NCI-H510A treated with DMSO at 0.1 percent for 48 hours (cell line): ENCODE measurements at regions not wholly inside any gene's neighbourhood (a gene's known extent, or its start where the extent isn't known, plus 50 kb on each side); places are given as distances from the start of the nearest gene placed in this dataset.
"Not testable (repeated sequence)": the region's sequence is repeated elsewhere in the genome, so short reads cannot be mapped to it uniquely, and the experiment has no call there.

Experiments
- DNase-seq: peaks from one replicate; lab custom pipeline; 2025; lab: John Stamatoyannopoulos, UW

DNA sequence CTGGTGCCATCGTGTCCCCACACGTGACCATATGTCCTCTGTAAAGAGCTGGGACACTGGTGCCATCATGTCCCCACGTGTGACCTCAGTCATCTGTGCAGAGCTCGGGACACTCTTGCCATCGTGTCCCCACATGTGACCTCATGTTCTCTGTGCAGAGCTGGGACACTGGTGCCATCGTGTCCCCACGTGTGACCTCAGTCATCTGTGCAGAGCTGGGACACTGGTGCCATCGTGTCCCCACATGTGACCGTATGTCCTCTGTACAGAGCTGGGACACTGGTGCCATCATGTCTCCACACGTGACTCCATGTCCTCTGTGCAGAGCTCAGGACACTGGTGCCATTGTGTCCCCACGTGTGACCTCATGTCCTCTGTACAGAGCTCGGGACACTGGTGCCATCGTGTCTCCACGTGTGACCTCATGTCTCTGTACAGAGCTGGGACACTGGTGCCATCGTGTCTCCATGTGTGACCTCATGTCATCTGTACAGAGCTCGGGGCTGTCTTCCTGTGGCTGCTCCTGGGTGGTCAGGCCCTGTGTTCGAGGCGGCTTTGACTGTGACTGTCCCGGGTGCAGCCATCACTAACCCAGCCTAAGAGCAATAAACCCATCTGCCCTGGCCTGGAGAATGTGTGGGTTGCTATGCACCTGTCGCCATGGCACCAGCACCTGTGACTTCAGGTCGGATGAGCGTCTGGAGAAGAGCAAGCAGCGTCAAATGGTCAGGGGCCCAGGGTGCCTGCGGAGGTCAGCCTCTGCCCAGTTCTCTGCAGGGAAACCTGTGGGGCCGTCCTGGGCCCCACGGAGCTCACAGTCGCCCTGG is 334.4 kb downstream of the ADGRD1 start:
- DNase-seq = no peak

DNA sequence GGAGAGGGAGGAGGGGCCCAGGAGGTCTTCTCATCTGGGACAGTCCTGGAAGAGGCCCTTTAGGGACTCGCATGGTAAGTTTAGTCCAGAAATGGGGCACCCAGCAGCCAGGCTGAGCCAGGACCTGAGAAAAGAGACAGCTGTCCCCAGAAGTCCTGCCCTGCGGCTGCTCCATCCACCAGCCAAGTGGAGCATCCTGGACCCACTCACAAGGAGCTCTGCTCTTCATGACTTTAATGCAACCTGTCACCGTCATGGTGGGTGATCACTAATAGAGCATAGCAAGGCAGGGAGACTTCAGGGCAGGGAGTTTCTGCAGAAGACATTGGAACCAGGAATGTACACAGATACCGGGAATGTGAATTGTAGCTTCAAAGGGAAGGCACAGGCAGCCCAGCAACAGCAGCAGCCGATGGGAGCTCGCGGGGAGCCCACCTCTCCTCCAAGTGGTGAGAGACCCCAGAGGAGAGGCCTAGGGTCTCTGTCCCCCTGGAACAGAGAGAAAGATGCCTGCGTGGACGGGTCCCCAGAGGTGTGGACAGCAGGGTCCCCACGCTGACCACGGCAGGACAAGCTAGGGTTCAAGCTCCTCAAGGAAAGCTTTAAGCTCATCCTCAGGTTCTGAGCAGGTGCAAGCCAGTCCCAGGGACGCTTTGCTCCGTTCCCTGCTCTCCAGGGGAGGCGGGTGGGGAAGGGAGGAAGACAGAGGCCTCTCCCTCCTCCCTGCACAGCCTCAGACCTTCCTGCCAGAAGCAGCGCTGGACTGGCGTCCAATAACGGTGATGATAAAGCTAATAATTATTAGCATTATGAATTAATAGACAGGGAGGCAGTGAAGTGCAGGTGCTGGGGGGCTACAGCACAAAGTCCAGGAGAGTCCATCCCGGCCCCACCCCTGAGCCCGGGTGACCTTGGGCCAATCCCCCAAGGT is 335.3 kb downstream of the ADGRD1 start:
- DNase-seq = not testable (repeated sequence)

DNA sequence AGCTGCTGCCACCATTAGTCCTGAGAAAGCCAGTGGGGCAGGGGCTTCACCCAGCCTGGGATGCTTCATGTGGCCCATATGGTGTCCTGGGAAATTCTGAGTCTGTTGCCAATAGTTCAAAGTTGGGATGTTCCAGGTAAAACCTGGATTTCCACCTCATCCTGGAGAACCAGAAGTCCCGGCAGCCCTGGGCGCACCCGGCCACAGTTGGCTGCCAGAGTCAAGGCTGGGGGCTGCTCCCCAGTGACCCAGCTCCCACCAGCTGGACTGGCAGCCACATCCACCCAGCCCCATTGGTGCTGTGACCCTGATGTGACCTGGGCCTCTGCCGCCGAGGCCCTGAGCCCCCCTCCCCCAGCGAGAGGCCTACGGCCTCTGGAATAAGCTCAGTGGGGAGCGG is 336.1 kb downstream of the ADGRD1 start:
- DNase-seq = not testable (repeated sequence)

DNA sequence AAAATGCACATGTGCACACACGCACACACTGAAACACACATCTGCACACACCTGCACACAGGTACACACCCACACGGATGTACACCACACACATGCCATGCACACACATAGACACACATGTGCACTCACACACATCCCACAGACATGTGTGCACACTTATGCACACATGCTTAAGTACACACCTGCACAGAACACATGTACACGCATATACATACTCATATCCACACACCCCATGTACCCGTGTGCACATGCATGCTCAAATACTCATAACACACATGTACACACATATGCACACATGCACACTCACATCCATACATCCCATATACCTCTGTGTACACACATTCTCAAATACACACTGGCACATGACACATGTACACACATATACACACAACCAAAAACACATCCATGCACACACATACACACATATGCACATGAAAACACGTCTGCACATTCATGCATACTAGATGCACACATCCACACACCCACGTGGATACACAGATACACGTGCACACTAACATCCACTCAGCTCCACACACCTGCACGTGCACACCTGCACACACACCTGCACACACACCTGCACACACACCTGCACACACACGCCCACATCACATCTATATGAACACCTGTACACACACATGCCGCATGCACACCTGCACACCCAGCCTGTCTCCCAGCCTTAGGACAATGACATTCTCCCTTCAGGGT is 336.7 kb downstream of the ADGRD1 start:
- DNase-seq = no peak

DNA sequence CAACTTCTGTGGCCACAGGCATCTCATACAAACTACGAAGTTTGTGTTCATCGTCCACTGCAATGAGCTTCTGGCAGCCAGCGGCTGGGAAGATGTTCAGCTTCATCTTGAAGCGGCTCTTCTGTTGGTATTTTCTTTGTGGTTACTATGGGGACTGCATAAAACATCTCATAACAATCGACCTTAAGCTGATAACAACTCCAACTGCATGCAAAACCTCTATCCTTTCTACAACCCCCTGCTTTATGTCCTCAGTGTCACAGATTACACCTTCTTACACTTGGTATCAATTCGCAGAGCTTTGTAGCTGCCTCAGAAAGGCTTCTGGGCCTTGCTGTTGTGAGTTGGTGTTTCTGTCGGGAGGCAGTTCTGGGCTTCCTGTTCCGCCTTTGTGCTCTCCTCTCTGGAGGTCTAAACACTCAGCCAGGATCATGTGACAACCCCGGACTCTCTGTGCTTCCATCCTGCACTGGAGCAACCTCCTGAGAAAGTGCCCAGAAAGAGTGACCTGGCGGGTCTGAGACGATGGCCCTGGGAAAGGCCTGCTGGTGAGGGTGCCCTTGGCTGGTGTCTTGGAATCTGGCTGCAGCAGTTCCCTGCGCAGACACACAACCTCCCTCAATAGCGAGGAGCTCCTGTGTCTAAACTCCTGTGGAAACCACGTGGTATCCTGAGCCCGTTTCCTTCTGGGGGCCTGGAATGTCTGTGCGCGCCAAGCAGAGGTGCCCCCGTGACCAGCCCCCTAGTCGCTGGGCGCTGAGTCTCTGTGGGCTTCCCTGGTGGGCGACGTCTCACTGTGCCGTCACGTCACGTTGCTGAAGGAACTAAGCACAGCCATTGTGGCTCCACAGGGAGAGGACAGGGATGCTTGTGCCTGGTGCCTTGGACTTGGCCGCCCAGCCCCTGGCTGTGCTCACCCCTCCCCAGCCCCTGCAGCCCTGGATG is 339.6 kb downstream of the ADGRD1 start:
- DNase-seq = not testable (repeated sequence)

DNA sequence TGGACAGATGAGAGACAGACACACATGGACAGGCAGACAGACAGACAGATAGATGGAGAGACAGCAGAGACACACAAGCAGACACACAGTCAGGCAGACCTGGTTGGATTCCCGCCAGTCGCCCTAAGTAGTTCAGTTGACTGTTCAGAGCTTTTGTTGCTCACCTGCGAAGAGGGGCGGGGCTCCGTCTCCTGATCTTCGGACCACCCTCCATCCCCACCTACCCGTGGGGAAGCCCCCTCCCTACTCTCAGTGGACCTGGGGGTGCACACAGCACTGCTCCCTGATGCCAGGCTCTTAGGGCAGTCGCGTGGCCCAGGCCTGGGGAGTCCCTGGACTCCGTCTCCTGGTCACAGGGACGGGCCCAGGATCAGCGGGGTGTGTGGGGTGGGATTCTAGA is 341.0 kb downstream of the ADGRD1 start:
- DNase-seq = not testable (repeated sequence)

DNA sequence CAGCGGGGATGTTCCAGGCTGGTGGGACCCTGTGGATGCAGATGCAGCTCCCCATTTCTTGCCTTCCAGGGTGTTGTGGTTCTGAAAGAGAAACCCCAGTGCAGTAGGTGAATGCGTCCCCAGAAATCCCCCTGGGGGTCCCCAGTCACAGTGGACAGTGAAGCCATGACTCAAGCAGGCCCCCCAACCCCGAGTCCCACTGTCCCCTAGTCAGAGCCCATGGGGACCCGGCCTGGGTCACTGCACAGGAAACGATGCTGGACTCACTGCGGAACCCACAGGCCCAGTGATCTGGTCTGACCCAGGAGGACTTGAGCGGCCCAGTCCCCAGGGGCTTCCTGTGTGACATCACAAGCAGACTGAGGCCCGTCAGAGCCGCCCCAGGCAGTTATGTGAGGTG is 341.4 kb downstream of the ADGRD1 start:
- DNase-seq = not testable (repeated sequence)

DNA sequence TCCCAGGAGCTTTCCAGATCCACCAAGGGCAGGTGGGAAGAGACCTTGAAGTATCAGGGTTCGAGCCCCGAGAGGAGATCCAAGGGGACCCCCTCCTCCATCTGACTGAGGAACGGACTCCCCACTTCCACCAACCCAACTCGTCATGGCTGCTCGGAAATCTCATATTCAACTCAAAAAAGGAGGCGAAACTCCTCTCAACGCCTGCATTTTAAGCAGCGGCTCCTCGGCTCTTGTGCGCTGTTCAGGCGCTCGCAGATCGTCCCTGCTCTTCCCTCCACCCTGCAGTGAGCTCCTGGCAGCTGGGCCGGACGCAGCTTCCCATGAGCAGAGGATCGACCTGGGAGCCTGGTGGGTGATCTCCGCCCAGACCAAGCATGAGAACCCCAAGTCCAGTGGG is 341.9 kb downstream of the ADGRD1 start:
- DNase-seq = not testable (repeated sequence)

DNA sequence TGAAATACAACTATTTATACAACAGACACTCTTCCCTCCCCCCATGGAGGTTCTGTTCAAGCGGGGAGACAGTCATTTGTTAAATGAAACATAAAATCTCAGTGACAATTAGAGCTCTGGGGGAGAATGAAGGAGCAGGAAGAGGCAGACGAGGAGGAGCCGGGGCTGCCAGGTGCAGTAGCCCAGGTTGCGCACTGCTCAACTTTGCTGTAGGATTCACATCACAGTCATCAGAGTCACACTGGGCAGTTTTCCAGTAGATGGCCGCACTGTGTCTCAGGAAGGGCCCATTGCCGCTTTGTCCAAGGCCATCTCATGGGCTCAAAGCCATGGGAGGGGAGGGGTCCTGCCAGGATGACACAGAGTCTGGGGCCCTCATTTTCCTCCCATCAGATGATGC is 342.4 kb downstream of the ADGRD1 start:
- not testable (repeated sequence) for DNase-seq

DNA sequence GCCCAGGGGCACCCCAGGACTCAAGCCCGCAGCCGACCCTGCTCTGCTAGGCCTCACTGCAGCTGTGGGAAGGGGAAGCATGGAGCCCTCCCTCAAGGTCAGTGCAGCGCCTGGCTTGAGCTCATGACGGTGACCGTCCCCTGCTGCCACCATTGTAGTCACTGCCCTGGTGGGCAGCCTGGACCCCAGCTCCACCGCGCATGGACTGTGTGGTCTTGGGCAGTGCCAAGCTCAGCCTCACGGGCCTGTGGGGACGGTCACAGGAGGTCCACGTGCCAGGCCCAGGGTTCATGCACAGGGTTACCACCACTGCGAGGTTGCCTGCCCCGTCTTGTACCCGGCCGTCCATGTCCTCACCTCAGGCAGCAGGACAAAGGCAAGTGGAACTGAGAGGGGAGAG is 342.9 kb downstream of the ADGRD1 start:
- not testable (repeated sequence) for DNase-seq

DNA sequence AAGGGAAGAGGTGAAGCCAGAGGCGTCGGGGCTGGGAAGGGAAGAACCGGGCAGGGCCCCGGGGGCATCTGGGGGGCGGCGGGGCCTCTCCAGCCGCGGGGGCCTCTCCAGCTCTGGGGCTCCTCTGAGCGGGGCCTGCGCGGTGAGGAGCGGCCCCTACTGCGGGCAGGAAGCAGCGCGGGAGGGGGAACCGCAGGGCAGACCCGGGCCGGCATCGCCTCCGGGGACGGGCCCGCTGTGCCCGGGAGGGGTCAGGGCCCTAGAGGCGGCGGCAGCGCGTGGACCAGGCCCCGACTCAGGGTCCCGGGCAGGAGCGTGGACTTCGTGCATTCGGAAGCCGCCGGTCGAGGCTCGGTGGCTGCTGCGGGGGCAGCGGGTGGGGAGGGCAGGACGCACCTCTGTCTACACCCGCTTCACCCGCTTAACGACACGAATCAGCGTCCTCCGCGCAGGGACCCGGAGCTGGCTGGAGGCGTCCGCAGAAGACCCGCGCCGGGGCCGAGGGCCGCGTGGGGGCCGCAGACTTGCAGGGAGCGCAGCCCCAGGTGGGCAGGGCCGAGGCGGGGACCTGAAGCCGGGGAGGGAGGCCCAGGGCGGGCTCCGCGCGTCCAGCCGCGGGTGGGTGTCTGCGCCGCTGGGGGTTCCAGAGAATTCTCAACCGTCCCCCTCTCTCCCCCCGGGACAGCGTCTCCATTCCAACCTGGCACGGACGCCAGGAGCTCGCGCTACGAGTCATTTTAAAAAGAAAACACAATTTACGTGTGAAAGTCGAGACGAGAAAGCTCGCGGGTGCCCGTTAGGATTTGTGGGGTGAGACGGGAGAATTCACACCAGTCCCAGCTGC is 345.0 kb downstream of the ADGRD1 start:
- DNase-seq = not testable (repeated sequence)

DNA sequence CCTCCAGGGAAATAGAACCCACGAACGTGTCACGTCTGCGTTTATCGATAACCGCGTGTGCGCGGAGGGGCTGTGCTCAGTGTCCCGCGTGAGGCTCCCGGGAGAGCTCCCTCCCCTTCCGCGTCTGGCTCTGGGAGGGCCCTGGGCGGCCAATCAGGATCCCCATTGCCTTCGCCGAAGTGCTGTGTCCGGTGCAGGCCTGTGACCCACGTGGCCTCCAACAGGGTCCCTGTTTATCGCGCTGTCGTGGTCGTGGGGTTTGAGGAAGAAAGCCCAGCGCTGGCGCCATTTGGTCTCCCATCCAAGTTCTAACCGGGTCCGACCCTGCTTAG is 345.6 kb downstream of the ADGRD1 start:
- not testable (repeated sequence) for DNase-seq

DNA sequence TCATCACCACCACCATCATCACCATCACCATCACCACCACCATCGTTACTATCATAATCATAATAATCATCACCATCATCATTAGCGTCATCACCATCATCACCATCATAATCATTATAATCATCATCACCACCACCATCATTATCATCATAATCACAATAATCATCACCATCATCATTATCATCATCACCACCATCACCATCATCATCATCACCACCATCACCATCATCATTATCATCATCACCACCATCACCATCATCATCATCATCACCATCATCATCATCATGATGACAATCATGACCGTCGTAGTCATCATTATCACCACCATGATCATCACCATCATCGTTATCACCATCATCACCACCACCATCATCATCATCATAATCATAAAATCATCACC is 349.9 kb downstream of the ADGRD1 start:
- not testable (repeated sequence) for DNase-seq

DNA sequence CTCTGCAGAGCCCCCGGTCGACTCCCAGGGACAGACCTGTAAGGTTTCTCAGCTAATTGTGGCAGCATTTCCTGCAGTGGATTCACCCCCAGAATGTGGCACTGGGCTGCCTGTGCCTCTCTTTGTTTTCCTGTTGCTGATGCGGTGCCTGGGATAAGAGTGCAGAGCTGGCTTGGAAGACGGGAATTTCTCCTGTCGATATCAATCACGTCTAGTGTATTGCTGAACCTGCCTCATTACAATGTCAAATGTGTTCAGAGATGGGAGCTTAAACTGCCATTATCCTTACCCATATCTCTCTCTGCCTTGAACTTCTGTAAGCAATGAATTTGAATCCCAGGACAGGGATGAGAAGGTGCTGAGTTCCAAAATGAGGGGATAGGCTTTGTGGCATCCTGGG is 350.9 kb downstream of the ADGRD1 start:
- DNase-seq = not testable (repeated sequence)

DNA sequence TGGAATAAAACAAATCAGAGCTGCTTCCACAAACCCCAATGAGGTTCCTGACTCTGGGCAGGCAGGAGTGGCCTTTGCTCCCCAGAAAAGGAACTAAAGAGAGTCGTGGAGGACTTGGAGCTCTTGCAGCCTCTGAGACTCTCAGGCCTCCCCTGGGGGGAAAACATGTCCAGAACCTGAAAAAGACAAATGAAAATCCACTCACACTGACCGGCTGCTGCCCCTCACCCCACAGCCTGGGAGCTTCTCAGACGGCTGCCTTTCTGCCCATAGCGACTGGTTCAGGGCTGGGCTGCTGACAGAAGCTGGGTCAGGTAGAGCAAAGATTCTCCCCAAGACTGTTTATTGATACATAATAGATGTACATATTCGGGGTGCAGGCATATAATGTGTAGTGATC is 356.0 kb downstream of the ADGRD1 start:
- no peak for DNase-seq

DNA sequence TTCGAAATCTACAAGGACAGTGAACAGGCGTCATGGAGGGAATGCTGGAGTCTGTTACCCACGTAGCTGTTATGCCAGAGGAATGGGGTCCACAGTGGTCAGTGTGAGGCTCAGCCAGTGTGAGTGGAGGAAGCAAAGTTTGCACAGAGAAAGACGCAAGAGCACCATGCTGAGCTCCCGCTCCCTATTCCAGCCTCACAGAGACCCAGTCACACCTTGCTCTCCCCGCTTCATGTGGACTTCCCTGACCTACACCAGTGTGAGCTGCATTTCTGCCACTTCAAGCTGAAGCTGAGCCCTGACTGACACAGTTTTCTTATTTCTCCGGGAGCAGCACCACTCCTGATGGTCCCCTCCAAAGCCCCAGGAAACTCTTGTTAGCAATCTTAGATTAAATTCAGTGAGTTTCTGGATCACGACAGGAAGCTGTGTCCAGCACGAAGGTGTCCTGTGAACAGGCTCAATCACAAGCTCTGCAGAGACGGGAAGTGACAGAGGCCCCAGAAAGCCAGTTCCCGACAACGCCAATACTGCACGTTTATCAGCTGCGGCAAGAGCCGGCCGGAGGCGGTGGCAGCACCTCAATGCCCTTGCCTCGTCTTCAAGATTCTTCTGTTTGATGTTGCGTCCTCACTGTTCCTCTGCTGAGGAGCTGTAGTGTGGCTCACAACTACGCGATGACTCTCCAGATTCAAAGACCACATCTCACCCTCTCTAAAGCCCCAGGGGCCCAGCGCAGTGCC is 356.7 kb downstream of the ADGRD1 start:
- DNase-seq = not testable (repeated sequence)

DNA sequence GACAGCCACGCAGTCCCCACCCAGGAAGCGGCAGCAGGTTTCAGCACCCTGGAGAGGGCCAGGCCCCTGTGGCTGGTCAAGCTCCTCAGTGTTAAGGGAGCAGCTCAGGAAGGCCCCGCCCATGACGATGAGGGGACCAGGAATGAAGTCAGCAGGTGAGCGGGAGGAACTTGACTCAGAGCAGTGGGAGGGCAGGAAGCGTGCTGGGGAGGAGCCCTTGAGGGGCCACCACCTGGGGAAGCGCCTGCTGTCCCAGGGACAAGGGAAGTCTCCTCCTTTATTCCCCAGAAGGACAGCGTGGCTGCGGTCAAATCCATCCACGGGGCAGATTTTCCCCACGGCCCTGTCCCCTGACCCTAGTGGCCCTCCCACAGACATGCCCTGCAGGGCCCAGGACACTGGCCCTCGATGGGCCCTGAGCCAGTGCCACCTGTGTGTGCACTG is 357.6 kb downstream of the ADGRD1 start:
- DNase-seq = not testable (repeated sequence)

DNA sequence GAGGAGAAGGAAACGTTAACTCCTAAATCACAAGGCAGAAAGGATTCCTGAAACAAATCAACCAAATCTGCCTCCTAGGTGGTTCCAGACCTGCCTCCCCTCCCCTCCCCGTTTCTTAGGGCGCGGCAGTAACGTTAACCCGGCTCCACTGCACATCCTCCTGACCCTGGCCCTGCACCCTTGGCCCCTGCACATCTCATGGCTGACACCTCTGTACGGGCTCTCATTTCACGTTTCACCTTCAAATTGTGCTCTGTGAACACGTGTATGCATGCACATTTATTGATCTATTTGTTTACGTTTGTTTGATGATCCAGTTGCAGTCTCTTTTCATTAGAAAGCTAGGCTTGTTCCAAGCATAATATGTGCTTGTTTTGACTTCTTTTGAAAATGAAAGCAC is 358.1 kb downstream of the ADGRD1 start:
- no peak for DNase-seq

DNA sequence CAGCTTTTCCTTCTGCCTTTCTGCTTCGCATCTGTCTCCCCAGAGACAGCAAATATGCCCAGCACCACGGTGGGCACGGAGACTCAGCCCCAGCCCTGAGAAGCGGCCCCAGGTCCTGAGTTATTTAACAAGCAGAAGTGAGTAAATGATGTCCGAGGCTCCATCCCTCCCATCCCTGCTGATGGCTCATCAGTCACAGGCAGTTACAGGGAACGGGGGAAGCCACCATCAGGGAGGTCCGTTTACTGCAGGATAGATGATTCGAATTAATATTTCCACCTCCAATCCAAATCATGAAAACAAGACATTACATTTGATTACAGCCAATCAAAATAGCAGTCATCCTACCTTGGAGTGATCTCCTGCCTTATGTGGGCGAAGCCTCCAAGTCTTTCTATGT is 358.7 kb downstream of the ADGRD1 start:
- DNase-seq = not testable (repeated sequence)
